Activated CD4-positive, alpha-beta T cell treated with anti-CD3 and anti-CD28 coated beads for 1 hour (primary cell): ENCODE measurements at regions not wholly inside any gene's neighbourhood (a gene's known extent, or its start where the extent isn't known, plus 50 kb on each side); places are given as distances from the start of the nearest gene placed in this dataset.
A peak's percentile ranks its signal among the peaks of the same experiment; 100 is the strongest.

Source experiments
- DNase-seq: peaks from one replicate; pipeline ENCODE4 v3.0.0-alpha.2; 2020

- no peak for DNase-seq
These were observed 399.4 kb downstream of the SHQ1 start for GRCh38 chr3:72448858-72449257.

GRCh38 chr3:72448375-72448823, 399.8 kb downstream of the SHQ1 start:
- DNase-seq, result no peak

- peak; percentile 92 for DNase-seq
These were observed 400.9 kb downstream of the SHQ1 start for GRCh38 chr3:72447059-72447946.

GRCh38 chr3:72446218-72447058, 401.8 kb downstream of the SHQ1 start, which contains the start of gene RYBP:
Gene RYBP (minus strand): TSS chr3:72446621.
- peak; percentile 22 for DNase-seq

- DNase-seq, result no peak
These were observed 402.4 kb downstream of the SHQ1 start for GRCh38 chr3:72445827-72446217.

GRCh38 chr3:72444656-72445223, 403.5 kb downstream of the SHQ1 start:
- DNase-seq, result no peak

- no peak for DNase-seq
These were observed 405.5 kb downstream of the SHQ1 start for GRCh38 chr3:72442759-72443158.

GRCh38 chr3:72441284-72441994, 406.8 kb downstream of the SHQ1 start:
- DNase-seq, result no peak

GRCh38 chr3:72440491-72440890, 407.8 kb downstream of the SHQ1 start:
- DNase-seq, result no peak

- no peak for DNase-seq
These were observed 408.7 kb downstream of the SHQ1 start for GRCh38 chr3:72439321-72440183.

GRCh38 chr3:72437661-72438406, 410.4 kb downstream of the SHQ1 start:
- DNase-seq, result no peak

- DNase-seq, result no peak
These were observed 411.2 kb downstream of the SHQ1 start for GRCh38 chr3:72436863-72437592.

- DNase-seq, result no peak
These were observed 413.9 kb downstream of the SHQ1 start for GRCh38 chr3:72434296-72434695.

- DNase-seq, result no peak
These were observed 416.0 kb downstream of the SHQ1 start for GRCh38 chr3:72432246-72432645.

GRCh38 chr3:72429589-72430353, 418.5 kb downstream of the SHQ1 start:
- DNase-seq, result no peak

GRCh38 chr3:72428803-72429202, 419.4 kb downstream of the SHQ1 start:
- DNase-seq, result no peak

GRCh38 chr3:72427624-72428023, 420.6 kb downstream of the SHQ1 start:
- no peak for DNase-seq

- no peak for DNase-seq
These were observed 421.4 kb downstream of the SHQ1 start for GRCh38 chr3:72426618-72427397.

GRCh38 chr3:72423643-72424042, 424.6 kb downstream of the SHQ1 start:
- DNase-seq, result no peak
